Upper lobe of left lung (tissue), 4 donors: ENCODE measurements at regions not wholly inside any gene's neighbourhood (a gene's known extent, or its start where the extent isn't known, plus 50 kb on each side); places are given as distances from the start of the nearest gene placed in this dataset.

ENCODE experiments used
- CTCF ChIP-seq, 6 experiments: fragments of 450-650 bp in 4 of 6; fragments of 200-600 bp in 2 of 6; sonication (generic) in 2 of 6; IDR thresholded peaks; one replicate each; pipeline ENCODE4 v1.5.1; 2016 to 2019; ENCODE audit warnings: antibody characterized with exemption in 6 of 6
- POLR2AphosphoS5 ChIP-seq, 2 donors: sonication (generic); formaldehyde crosslinking; IDR thresholded peaks; one replicate each; pipeline ENCODE4 v1.5.1; 2017; ENCODE audit warnings: antibody characterized with exemption in 2 of 2

GRCh38 chr6:102525336-102525735 is 1131.8 kb downstream of the GRIK2 start:
- TF ChIP-seq POLR2AphosphoS5 (IDR thresholded peaks at IDR 0.05) (no peak), CTCF (IDR thresholded peaks at IDR 0.05) (no peak)
